ENCODE measurements at regions not wholly inside any gene's neighbourhood (a gene's known extent, or its start where the extent isn't known, plus 50 kb on each side); places are given as distances from the start of the nearest gene placed in this dataset.

- no peak for FAIRE-seq
- DNase-seq (ENCODE audit: insufficient read length): no peak
- no peak for TF ChIP-seq POLR2AphosphoS5 (IDR thresholded peaks at IDR 0.05; ENCODE audit: low read depth, low read length)
- TF ChIP-seq TAF1 (IDR thresholded peaks at IDR 0.05; ENCODE audit: borderline replicate concordance, low read depth, low read length): no peak
- TF ChIP-seq POLR2A (IDR thresholded peaks at IDR 0.05; ENCODE audit: low read depth, low read length): no peak
Measured at GRCh38 chr5:125317536-125317995, 571.1 kb upstream of the ZNF608 start.

- TF ChIP-seq TAF1 (IDR thresholded peaks at IDR 0.05; ENCODE audit: borderline replicate concordance, low read depth, low read length): no peak
- no peak for TF ChIP-seq POLR2A (IDR thresholded peaks at IDR 0.05; ENCODE audit: low read depth, low read length)
- TF ChIP-seq POLR2AphosphoS5 (IDR thresholded peaks at IDR 0.05; ENCODE audit: low read depth, low read length): no peak
- DNase-seq (ENCODE audit: insufficient read length) (no peak), FAIRE-seq (no peak)
Measured at GRCh38 chr5:125321654-125322053, 575.2 kb upstream of the ZNF608 start.

- DNase-seq (ENCODE audit: insufficient read length) (no peak), FAIRE-seq (no peak)
- TF ChIP-seq POLR2AphosphoS5 (IDR thresholded peaks at IDR 0.05; ENCODE audit: low read depth, low read length): no peak
Measured at GRCh38 chr5:125323613-125324012, 577.2 kb upstream of the ZNF608 start.

- no peak for FAIRE-seq
- TF ChIP-seq POLR2AphosphoS5 (IDR thresholded peaks at IDR 0.05; ENCODE audit: low read depth, low read length): no peak
- no peak for TF ChIP-seq POLR2A (IDR thresholded peaks at IDR 0.05; ENCODE audit: low read depth, low read length)
- no peak for TF ChIP-seq TAF1 (IDR thresholded peaks at IDR 0.05; ENCODE audit: borderline replicate concordance, low read depth, low read length)
- DNase-seq (ENCODE audit: insufficient read length): no peak
Measured at GRCh38 chr5:125325488-125326149, 579.2 kb upstream of the ZNF608 start.

GRCh38 chr5:125326150-125326510, 579.7 kb upstream of the ZNF608 start:
- DNase-seq (ENCODE audit: insufficient read length) (no peak), FAIRE-seq (no peak)
- TF ChIP-seq POLR2AphosphoS5 (IDR thresholded peaks at IDR 0.05; ENCODE audit: low read depth, low read length): no peak
- TF ChIP-seq POLR2A (IDR thresholded peaks at IDR 0.05; ENCODE audit: low read depth, low read length): no peak
- no peak for TF ChIP-seq TAF1 (IDR thresholded peaks at IDR 0.05; ENCODE audit: borderline replicate concordance, low read depth, low read length)

GRCh38 chr5:125327676-125328075, 581.2 kb upstream of the ZNF608 start:
- DNase-seq (ENCODE audit: insufficient read length): no peak
- no peak for TF ChIP-seq POLR2AphosphoS5 (IDR thresholded peaks at IDR 0.05; ENCODE audit: low read depth, low read length)
- TF ChIP-seq TAF1 (IDR thresholded peaks at IDR 0.05; ENCODE audit: borderline replicate concordance, low read depth, low read length): no peak
- TF ChIP-seq POLR2A (IDR thresholded peaks at IDR 0.05; ENCODE audit: low read depth, low read length): no peak
- no peak for FAIRE-seq

GRCh38 chr5:125331987-125332598, 585.7 kb upstream of the ZNF608 start:
- TF ChIP-seq POLR2AphosphoS5 (IDR thresholded peaks at IDR 0.05; ENCODE audit: low read depth, low read length) (no peak), TAF1 (IDR thresholded peaks at IDR 0.05; ENCODE audit: borderline replicate concordance, low read depth, low read length) (no peak), POLR2A (IDR thresholded peaks at IDR 0.05; ENCODE audit: low read depth, low read length) (no peak)
- FAIRE-seq (no peak), DNase-seq (ENCODE audit: insufficient read length) (no peak)

GRCh38 chr5:125333416-125333815, 587.0 kb upstream of the ZNF608 start:
- DNase-seq (ENCODE audit: insufficient read length) (no peak), FAIRE-seq (no peak)
- no peak for TF ChIP-seq POLR2AphosphoS5 (IDR thresholded peaks at IDR 0.05; ENCODE audit: low read depth, low read length)
- no peak for TF ChIP-seq TAF1 (IDR thresholded peaks at IDR 0.05; ENCODE audit: borderline replicate concordance, low read depth, low read length)
- no peak for TF ChIP-seq POLR2A (IDR thresholded peaks at IDR 0.05; ENCODE audit: low read depth, low read length)

GRCh38 chr5:125336401-125336800, 590.0 kb upstream of the ZNF608 start:
- DNase-seq (ENCODE audit: insufficient read length) (no peak), FAIRE-seq (no peak)
- no peak for TF ChIP-seq TAF1 (IDR thresholded peaks at IDR 0.05; ENCODE audit: borderline replicate concordance, low read depth, low read length)
- TF ChIP-seq POLR2A (IDR thresholded peaks at IDR 0.05; ENCODE audit: low read depth, low read length): no peak
- TF ChIP-seq POLR2AphosphoS5 (IDR thresholded peaks at IDR 0.05; ENCODE audit: low read depth, low read length): no peak

GRCh38 chr5:125337294-125337693, 590.9 kb upstream of the ZNF608 start:
- no peak for TF ChIP-seq TAF1 (IDR thresholded peaks at IDR 0.05; ENCODE audit: borderline replicate concordance, low read depth, low read length)
- no peak for TF ChIP-seq POLR2AphosphoS5 (IDR thresholded peaks at IDR 0.05; ENCODE audit: low read depth, low read length)
- no peak for TF ChIP-seq POLR2A (IDR thresholded peaks at IDR 0.05; ENCODE audit: low read depth, low read length)
- no peak for FAIRE-seq

GRCh38 chr5:125338440-125339174, 592.2 kb upstream of the ZNF608 start:
- DNase-seq (ENCODE audit: insufficient read length): no peak
- no peak for FAIRE-seq

More at GRCh38 chr5:125337294-125337693, 590.9 kb upstream of the ZNF608 start:
- DNase-seq (ENCODE audit: insufficient read length): no peak

GRCh38 chr5:125341436-125341835, 595.0 kb upstream of the ZNF608 start:
- DNase-seq (ENCODE audit: insufficient read length) (no peak), FAIRE-seq (no peak)
- TF ChIP-seq POLR2A (IDR thresholded peaks at IDR 0.05; ENCODE audit: low read depth, low read length) (no peak), POLR2AphosphoS5 (IDR thresholded peaks at IDR 0.05; ENCODE audit: low read depth, low read length) (no peak), TAF1 (IDR thresholded peaks at IDR 0.05; ENCODE audit: borderline replicate concordance, low read depth, low read length) (no peak)

More at GRCh38 chr5:125338440-125339174, 592.2 kb upstream of the ZNF608 start:
- no peak for TF ChIP-seq TAF1 (IDR thresholded peaks at IDR 0.05; ENCODE audit: borderline replicate concordance, low read depth, low read length)
- no peak for TF ChIP-seq POLR2AphosphoS5 (IDR thresholded peaks at IDR 0.05; ENCODE audit: low read depth, low read length)
- TF ChIP-seq POLR2A (IDR thresholded peaks at IDR 0.05; ENCODE audit: low read depth, low read length): no peak

All from GM12892 (cell line).